ENCODE measurements at regions not wholly inside any gene's neighbourhood (a gene's known extent, or its start where the extent isn't known, plus 50 kb on each side); places are given as distances from the start of the nearest gene placed in this dataset.

DNA sequence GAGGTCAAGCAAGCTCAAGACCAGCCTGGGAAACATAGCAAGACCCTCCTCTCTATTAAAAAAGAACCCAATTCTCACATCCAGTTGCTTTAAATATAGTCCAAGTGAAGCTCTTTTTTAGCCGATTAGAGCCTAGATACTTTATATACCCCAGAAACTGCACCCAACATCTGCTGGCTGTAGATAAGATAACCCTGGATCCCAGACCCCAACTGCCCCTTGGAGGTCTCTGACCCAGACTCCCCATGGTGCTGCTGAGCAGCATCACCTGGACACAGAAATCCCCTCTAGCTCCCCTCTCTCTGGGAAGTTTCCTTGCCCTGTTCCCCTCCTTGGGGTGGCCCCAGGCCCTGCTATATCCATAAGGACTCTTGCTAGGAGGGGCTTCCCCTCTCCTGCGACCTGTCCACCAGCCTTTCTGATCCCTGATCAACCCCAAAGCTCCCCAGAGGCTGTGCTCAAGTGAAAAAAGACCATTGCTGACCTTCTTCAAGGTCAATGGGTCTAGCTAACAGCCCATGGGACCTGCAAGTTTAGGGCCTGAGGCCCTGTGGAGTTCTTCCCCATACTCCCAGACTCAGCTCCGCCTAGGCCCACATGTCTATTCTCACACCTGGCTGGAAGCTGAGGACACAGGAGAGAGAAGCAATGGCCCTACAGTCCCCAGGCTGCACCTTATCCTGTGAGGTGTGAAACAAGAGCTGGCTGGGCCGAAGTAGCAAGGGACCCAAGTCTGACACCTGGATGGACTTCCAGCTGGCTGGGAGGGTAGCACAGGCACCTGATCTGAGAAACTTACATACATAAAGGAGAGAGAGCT is 56.2 kb downstream of the ARL6IP4 start (continued):
- TF ChIP-seq DDIT3 (CRISPR knock-in tag; IDR thresholded peaks at IDR 0.05) = no peak
- TF ChIP-seq ZFP37 (CRISPR knock-in tag; IDR thresholded peaks at IDR 0.05; ENCODE audit: borderline replicate concordance) = no peak
- no peak for TF ChIP-seq ADNP (CRISPR knock-in tag; IDR thresholded peaks at IDR 0.05)
- TF ChIP-seq TBL1XR1 (IDR thresholded peaks at IDR 0.05; ENCODE audit: borderline replicate concordance, low read length, partially characterized antibody) = no peak
- no peak for TF ChIP-seq THRA (CRISPR knock-in tag; IDR thresholded peaks at IDR 0.05; ENCODE audit: borderline replicate concordance)
- no peak for TF ChIP-seq GMEB1 (CRISPR knock-in tag; IDR thresholded peaks at IDR 0.05; ENCODE audit: borderline replicate concordance)
- TF ChIP-seq FOSL2 (CRISPR knock-in tag; IDR thresholded peaks at IDR 0.05) = no peak

GRCh38 chr12:123035841-123036240 is 55.4 kb downstream of the ARL6IP4 start:
- Histone ChIP-seq H3K4me3 (replicated peaks in 1 of 3; ENCODE audit: insufficient read depth in 1 of 3, low read depth in 2 of 3, low read length in 3 of 3) (no peak overlapping the region), H3K9me3 (ENCODE audit: low read length) (no peaks in the 10 kb centered on the region), H3K36me3 (replicated peaks in 1 of 2; ENCODE audit: control insufficient read depth in 1 of 2, insufficient read depth in 2 of 2, low read length in 2 of 2) (peaks cover 7 to 28% of the 10 kb centered on the region in 2 experiments; a peak in 4 of 5 replicates), H4K20me1 (ENCODE audit: insufficient read depth, low read length) (no peaks in the 10 kb centered on the region), H3K79me2 (ENCODE audit: insufficient read depth, low read length) (no peaks in the 10 kb centered on the region), H3K4me1 (ENCODE audit: insufficient read depth, low read length) (no peaks in the 10 kb centered on the region), H3K27ac (ENCODE audit: extremely low read length, insufficient read depth, low read length) (no peak overlapping the region), H3K27me3 (ENCODE audit: control insufficient read depth in 1 of 2, insufficient read depth in 2 of 2, low read length in 2 of 2) (no peaks in the 10 kb centered on the region; a peak in 1 of 5 replicates), H3K9ac (ENCODE audit: insufficient read depth, low read depth, low read length) (no peak overlapping the region), H2AFZ (ENCODE audit: low read length) (no peak overlapping the region), H3K4me2 (ENCODE audit: low read depth, low read length) (no peak overlapping the region)
- ChIA-PET CTCF (ENCODE audit: low intra/inter-chr PET ratio, low total read pairs) (no interaction called here), POLR2A (no interaction called here)
- 98% methylated on average over 5 of the region's 5 CpGs for WGBS (ENCODE audit: low lambda C conversion rate)
- intact Hi-C loops (cut with micrococcal nuclease; ENCODE audit: unreplicated experiment) (no loop called here), in situ Hi-C loops (cut with HindIII; ENCODE audit: extremely low pct_ligation_motif_present, low pct_unique_long_range_greater_than_20kb) (no loop called here)
- FAIRE-seq = no peak
- BruUV-seq (replicated peaks) = no TSS peak
- no peak for ATAC-seq
- DNase-seq (ENCODE audit: low spot score) = no peak
- TF ChIP-seq ZNF704 (CRISPR knock-in tag; IDR thresholded peaks at IDR 0.05; ENCODE audit: borderline replicate concordance) = no peak

Data from HepG2 (cell line).